ENCODE measurements at regions not wholly inside any gene's neighbourhood (a gene's known extent, or its start where the extent isn't known, plus 50 kb on each side); places are given as distances from the start of the nearest gene placed in this dataset.

DNA sequence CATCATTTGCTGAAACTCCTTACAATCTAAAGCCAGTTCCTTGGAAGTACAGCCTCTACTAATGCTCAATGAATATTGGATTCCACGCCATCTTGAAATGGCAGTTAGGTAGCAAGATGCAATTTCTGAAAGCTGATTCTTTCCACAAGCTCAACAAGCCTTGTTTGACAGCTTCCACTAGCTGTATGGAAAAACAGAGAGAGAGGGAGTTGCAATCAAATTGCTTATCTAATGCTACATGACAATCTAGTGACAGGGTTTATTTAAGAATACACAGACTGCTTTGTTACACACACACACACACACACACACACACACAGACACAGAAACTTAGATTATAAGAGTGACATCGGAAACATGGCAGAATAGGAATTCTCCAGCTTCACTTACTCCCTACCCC is 288.4 kb upstream of the DEPDC1 start:
- Histone ChIP-seq H3K27ac (no peak overlapping the region), H3K4me3 (no peak overlapping the region), H3K9me3 (no peaks in the 10 kb centered on the region), H3K4me1 (no peaks in the 10 kb centered on the region), H3K36me3 (no peaks in the 10 kb centered on the region), H3K27me3 (no peaks in the 10 kb centered on the region)
- no peak for DNase-seq
- no peak for ATAC-seq
- WGBS, 2 donors: 39 to 40% methylated on average over 2 of the region's 2 CpGs
- intact Hi-C loops (cut with DNase I): no loop called here
- TF ChIP-seq, protein P1, sequence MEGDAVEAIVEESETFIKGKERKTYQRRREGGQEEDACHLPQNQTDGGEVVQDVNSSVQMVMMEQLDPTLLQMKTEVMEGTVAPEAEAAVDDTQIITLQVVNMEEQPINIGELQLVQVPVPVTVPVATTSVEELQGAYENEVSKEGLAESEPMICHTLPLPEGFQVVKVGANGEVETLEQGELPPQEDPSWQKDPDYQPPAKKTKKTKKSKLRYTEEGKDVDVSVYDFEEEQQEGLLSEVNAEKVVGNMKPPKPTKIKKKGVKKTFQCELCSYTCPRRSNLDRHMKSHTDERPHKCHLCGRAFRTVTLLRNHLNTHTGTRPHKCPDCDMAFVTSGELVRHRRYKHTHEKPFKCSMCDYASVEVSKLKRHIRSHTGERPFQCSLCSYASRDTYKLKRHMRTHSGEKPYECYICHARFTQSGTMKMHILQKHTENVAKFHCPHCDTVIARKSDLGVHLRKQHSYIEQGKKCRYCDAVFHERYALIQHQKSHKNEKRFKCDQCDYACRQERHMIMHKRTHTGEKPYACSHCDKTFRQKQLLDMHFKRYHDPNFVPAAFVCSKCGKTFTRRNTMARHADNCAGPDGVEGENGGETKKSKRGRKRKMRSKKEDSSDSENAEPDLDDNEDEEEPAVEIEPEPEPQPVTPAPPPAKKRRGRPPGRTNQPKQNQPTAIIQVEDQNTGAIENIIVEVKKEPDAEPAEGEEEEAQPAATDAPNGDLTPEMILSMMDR (IDR thresholded peaks at IDR 0.05): no peak
- FAIRE-seq: no peak

DNA sequence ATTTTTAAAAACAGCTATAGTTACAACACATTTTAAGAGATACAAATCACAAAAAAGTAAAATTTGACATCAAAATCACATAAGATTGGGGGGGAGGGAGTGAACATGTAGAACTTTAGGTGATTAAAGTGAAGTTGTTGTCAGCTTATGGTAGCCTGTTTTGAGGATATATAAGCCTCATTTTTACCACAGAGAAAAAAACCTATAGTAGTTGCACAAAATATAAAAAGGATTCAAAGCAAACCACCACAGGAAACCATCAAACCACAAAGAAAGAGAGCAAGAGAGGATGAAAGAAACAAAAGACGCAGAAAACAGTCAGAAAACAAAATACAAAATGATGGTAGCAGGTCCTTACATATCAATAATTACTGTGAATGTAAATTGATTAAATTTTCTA is 291.9 kb upstream of the DEPDC1 start:
- Histone ChIP-seq H3K27me3 (no peaks in the 10 kb centered on the region), H3K27ac (no peak overlapping the region), H3K9me3 (no peaks in the 10 kb centered on the region), H3K4me3 (no peak overlapping the region), H3K36me3 (no peaks in the 10 kb centered on the region), H3K4me1 (no peaks in the 10 kb centered on the region)
- 49 to 69% methylated on average over 1 of the region's 1 CpG for WGBS, 2 donors
- intact Hi-C loops (cut with DNase I): no loop called here
- DNase-seq: no peak
- TF ChIP-seq, protein P1 (IDR thresholded peaks at IDR 0.05): no peak
- FAIRE-seq: no peak
- ATAC-seq: no peak

DNA sequence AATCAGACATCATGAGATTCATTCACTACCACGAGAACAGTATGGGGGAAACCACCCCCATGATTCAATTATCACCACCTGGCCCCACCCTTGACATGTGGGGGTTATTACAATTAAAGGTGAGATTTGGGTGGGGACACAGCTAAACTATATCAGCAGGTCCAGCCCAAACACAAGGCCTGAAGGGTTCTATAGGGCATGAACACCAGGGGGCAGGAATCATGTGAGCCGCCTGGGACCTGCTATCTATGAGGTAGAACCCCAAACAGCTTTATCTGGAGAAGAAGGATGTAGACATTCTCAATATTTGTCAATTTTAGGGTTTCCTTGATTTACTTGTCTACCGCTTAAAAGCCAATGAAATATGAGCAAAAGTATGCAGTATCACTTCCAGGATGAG is 294.9 kb upstream of the DEPDC1 start:
- no peak overlapping the region for H3K4me3 ChIP-seq
- intact Hi-C loops (cut with DNase I): no loop called here
- H3K27ac ChIP-seq: no peak overlapping the region
- no peaks in the 10 kb centered on the region for H3K9me3 ChIP-seq
- 67 to 76% methylated on average over 3 of the region's 3 CpGs for WGBS, 2 donors
- FAIRE-seq: no peak
- DNase-seq: no peak
- no peaks in the 10 kb centered on the region for H3K36me3 ChIP-seq
- TF ChIP-seq, protein P1 (IDR thresholded peaks at IDR 0.05): no peak
- no peaks in the 10 kb centered on the region for H3K27me3 ChIP-seq
- no peak for ATAC-seq
- no peaks in the 10 kb centered on the region for H3K4me1 ChIP-seq

DNA sequence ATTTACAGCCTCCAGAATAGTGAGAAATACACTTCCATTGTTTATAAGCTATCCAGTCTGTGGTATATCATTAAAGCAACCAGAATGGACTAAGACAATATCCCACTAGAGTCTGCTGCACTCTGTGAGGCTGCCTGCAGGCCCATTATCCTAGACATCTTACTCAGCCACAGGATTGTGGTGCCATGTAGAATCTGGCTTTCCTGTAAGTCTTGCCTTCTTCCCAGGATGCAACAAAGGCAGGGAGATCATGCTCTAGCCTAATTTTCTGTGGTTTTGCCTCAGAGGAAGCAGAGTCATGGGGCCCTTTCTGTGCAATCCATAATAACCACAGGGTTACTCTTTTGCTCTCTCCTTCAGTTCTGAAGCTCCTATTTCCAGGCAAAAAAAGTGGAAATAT is 299.1 kb upstream of the DEPDC1 start:
- H3K4me1 ChIP-seq: no peaks in the 10 kb centered on the region
- no peak overlapping the region for H3K27ac ChIP-seq
- H3K36me3 ChIP-seq: no peaks in the 10 kb centered on the region
- H3K27me3 ChIP-seq: no peaks in the 10 kb centered on the region
- DNase-seq (no peak), ATAC-seq (no peak), FAIRE-seq (no peak)
- no peak overlapping the region for H3K4me3 ChIP-seq
- H3K9me3 ChIP-seq: no peaks in the 10 kb centered on the region
- intact Hi-C loops (cut with DNase I): no loop called here
- TF ChIP-seq, protein P1 (IDR thresholded peaks at IDR 0.05): no peak

DNA sequence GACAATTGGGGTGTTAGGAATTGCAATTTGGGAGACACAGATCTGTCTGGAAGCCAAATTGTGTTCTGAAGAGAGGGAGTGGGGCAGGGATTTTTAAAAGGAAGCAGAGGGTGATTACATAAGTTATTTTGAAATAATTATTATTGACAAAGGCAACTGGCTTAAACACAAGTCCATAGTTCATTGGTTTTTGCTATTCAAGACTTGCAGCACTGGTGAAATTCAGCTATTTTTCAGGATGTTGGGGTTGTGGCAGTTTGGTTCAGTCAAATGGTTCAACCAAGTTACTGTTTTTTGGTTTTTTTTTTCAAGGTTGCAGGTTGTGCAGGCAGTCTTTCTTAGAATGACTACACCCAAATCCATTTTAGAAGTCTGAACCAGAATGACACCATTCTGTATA is 300.0 kb upstream of the DEPDC1 start:
- Histone ChIP-seq H3K27me3 (no peaks in the 10 kb centered on the region), H3K36me3 (no peaks in the 10 kb centered on the region), H3K4me1 (no peaks in the 10 kb centered on the region), H3K27ac (no peak overlapping the region), H3K9me3 (no peaks in the 10 kb centered on the region), H3K4me3 (no peak overlapping the region)
- TF ChIP-seq, protein P1 (IDR thresholded peaks at IDR 0.05): no peak
- FAIRE-seq (no peak), DNase-seq (no peak), ATAC-seq (no peak)
- intact Hi-C loops (cut with DNase I): no loop called here

Measured in pancreas (tissue), 10 donors.